T-helper 17 cell (primary cell): ENCODE measurements at regions not wholly inside any gene's neighbourhood (a gene's known extent, or its start where the extent isn't known, plus 50 kb on each side); places are given as distances from the start of the nearest gene placed in this dataset.

ENCODE experiments used
- ATAC-seq: fragments of 150-1000 bp; cut with Tn5 transposase; 2 replicates; pipeline ENCODE4 v1.10.0; 2021; ENCODE audit warnings: mild to moderate bottlenecking, moderate library complexity
- DNase-seq, 3 donors: peaks; one replicate each; pipeline versions ENCODE4 v3.0.0 to v3.0.0-alpha.2; 2020 to 2021
- H3K9me3 ChIP-seq: one replicate; pipeline ENCODE4 v1.7.0; 2013; ENCODE audit warnings: low read length, mild to moderate bottlenecking; ENCODE audit not compliant: control insufficient read depth, poor library complexity, severe bottlenecking
- H3K27ac Mint-ChIP-seq: one replicate; pipeline ENCODE4 v1.8.0; 2022; ENCODE audit warnings: mild to moderate bottlenecking, moderate library complexity, mixed read lengths
- H3K27me3 Mint-ChIP-seq: one replicate; pipeline ENCODE4 v1.8.0; 2022; ENCODE audit warnings: mixed read lengths
- H3K36me3 Mint-ChIP-seq: one replicate; pipeline ENCODE4 v1.8.0; 2022; ENCODE audit warnings: low read depth, mixed read lengths
- H3K4me1 Mint-ChIP-seq: one replicate; pipeline ENCODE4 v1.8.0; 2022; ENCODE audit warnings: mild to moderate bottlenecking, mixed read lengths
- H3K4me3 Mint-ChIP-seq: one replicate; pipeline ENCODE4 v1.8.0; 2022; ENCODE audit warnings: mild to moderate bottlenecking, moderate library complexity, mixed read lengths

GRCh38 chr11:105466582-105467228, 143.2 kb upstream of the GRIA4 start:
- H3K36me3 Mint-ChIP-seq: no peaks in the 10 kb centered on the region
- no peaks in the 10 kb centered on the region for H3K9me3 ChIP-seq
- no peak for ATAC-seq

GRCh38 chr11:105458071-105458470, 151.8 kb upstream of the GRIA4 start:
- no peaks in the 10 kb centered on the region for H3K9me3 ChIP-seq
- Mint-ChIP-seq H3K4me1 (no peaks in the 10 kb centered on the region), H3K36me3 (no peaks in the 10 kb centered on the region), H3K4me3 (no peak overlapping the region), H3K27ac (no peak overlapping the region), H3K27me3 (peaks cover 6% of the 10 kb centered on the region)
- no peak for DNase-seq
- ATAC-seq: no peak

More at GRCh38 chr11:105466582-105467228, 143.2 kb upstream of the GRIA4 start:
- Mint-ChIP-seq H3K4me1 (no peaks in the 10 kb centered on the region), H3K27me3 (no peaks in the 10 kb centered on the region), H3K4me3 (no peak overlapping the region), H3K27ac (no peak overlapping the region)
- no peak for DNase-seq

DNA sequence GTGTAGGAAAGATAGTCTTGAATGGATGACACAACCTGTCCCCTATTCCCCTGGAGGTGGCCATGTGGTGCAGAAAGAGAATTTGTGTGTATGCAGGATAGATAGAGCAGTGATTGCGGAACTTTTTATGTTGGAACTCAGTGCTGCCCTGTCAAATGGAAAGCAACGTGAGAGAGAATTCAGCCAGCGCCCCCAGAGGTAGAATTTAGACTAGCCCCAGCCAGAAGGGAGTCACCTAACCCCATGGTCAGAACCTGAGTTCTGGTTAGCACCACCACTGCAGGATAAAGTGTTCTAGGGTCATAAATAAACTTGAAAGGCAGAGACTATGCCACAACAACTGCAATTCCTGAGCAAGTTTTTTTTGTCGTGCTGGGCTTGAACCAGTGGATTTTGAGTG, 152.9 kb upstream of the GRIA4 start:
- Mint-ChIP-seq H3K4me3 (no peak overlapping the region), H3K27ac (no peak overlapping the region), H3K4me1 (no peaks in the 10 kb centered on the region), H3K36me3 (no peaks in the 10 kb centered on the region), H3K27me3 (peaks cover 6% of the 10 kb centered on the region)
- DNase-seq (no peak), ATAC-seq (no peak)
- H3K9me3 ChIP-seq: no peaks in the 10 kb centered on the region

DNA sequence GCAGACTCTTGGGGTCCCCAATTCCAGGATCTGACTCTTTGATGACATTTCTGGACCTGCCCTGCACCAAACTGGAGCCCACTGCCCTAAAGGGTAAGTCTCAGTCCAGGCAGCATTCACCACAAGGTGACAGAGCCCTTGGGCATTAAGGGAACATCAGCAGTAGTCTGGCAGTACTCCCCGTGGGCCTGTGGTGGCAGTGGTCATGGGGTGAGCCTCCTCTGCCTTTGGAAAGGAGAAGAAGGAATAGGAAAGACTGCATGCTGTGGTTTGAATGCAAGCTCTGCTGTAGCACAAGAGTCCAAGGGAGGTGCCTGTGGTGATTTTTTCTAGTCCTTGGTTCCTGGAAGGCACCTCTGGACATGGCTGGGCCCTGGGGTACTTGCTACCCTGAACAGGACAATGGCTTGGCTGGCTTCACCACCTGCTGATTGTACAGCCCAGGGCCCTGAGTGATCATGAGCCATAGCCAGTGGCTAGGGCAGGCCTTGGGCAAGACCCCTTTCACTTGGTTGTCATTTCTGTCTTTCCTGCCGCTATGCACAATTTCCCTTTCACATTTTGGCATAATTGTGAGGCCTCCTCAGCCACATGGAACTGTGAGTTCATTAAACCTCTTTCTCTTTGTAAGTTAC, 160.7 kb upstream of the GRIA4 start:
- ATAC-seq: no peak
- Mint-ChIP-seq H3K27ac (no peak overlapping the region), H3K4me3 (no peak overlapping the region)

DNA sequence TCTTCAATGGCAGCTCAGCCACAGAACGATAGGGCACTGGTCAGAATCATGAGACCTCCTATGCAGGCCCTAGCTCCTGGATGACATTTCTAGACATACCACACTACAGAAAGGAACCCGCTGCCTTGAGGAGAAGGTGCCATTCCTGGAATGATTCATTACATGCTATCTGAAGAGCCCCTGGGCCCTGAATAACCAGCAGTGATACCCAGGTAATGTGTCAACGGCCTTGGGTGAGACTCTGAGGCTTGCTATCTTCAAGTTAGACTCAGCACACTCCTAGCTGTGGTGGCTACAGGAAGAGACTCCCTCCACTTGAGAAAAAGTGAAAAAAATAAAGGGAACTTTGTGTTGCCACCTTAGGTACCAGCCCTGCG, 161.2 kb upstream of the GRIA4 start:
- H3K27me3 Mint-ChIP-seq: peaks cover 6% of the 10 kb centered on the region
- DNase-seq: no peak
- no peak for ATAC-seq

More for the DNA sequence above, 160.7 kb upstream of the GRIA4 start:
- DNase-seq: no peak
- H3K9me3 ChIP-seq: peaks cover 5% of the 10 kb centered on the region
- peaks cover 6% of the 10 kb centered on the region for H3K27me3 Mint-ChIP-seq
- H3K36me3 Mint-ChIP-seq: no peaks in the 10 kb centered on the region
- no peaks in the 10 kb centered on the region for H3K4me1 Mint-ChIP-seq

DNA sequence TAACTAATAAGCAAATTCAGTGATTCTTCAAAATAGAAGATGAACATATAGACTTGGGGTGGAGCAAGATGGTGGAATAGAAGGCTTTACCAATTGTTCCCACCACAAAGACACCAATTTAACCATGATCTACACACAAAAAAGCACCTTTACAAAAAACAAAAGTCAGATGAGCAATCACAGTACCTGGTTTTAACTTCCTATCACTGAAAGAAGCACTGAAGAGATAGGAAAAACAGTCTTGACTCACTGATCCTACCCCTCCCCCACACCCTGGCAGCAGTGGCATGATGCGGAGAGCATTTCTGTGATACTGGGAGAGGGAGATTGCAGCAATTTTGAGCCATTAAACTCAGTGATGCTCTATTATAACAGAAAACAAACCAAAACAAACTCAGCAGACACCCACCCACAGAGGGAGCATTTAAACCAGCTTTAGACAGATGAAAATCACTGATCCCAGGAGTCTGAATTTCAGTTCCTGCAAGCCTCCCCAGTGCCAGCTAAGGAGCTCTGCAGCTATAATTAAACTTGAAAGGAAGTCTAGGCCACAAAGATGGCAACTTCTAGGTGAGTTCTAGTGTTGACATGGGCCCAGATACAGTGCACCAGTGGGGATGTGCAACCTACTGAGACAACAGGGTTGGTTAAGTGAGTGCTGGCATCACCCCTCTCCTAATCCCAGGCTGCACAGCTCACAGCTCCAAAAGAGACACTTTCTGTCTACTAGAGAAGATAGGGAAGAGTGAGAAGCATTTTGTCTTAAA, 161.8 kb upstream of the GRIA4 start:
- H3K27me3 Mint-ChIP-seq: peaks cover under 1% of the 10 kb centered on the region
- ATAC-seq (no peak), DNase-seq (no peak)
- no peaks in the 10 kb centered on the region for H3K36me3 Mint-ChIP-seq
- no peak overlapping the region for H3K27ac Mint-ChIP-seq
- peaks cover 5% of the 10 kb centered on the region for H3K9me3 ChIP-seq
- no peaks in the 10 kb centered on the region for H3K4me1 Mint-ChIP-seq
- H3K4me3 Mint-ChIP-seq: no peak overlapping the region

More for the DNA sequence above, 161.2 kb upstream of the GRIA4 start:
- Mint-ChIP-seq H3K4me3 (no peak overlapping the region), H3K36me3 (no peaks in the 10 kb centered on the region), H3K4me1 (no peaks in the 10 kb centered on the region), H3K27ac (no peak overlapping the region)
- H3K9me3 ChIP-seq: peaks cover 5% of the 10 kb centered on the region

- Mint-ChIP-seq H3K27ac (no peak overlapping the region), H3K4me3 (no peak overlapping the region), H3K4me1 (no peaks in the 10 kb centered on the region), H3K27me3 (no peaks in the 10 kb centered on the region), H3K36me3 (no peaks in the 10 kb centered on the region)
- DNase-seq (no peak), ATAC-seq (no peak)
- peaks cover 5% of the 10 kb centered on the region for H3K9me3 ChIP-seq
Measured at GRCh38 chr11:105443623-105444022, 166.2 kb upstream of the GRIA4 start.

- H3K36me3 Mint-ChIP-seq: no peaks in the 10 kb centered on the region
- no peak overlapping the region for H3K27ac Mint-ChIP-seq
- H3K4me3 Mint-ChIP-seq: no peak overlapping the region
- DNase-seq: no peak
- no peak for ATAC-seq
- no peaks in the 10 kb centered on the region for H3K9me3 ChIP-seq
- no peaks in the 10 kb centered on the region for H3K27me3 Mint-ChIP-seq
- no peaks in the 10 kb centered on the region for H3K4me1 Mint-ChIP-seq
Measured at GRCh38 chr11:105432241-105432995, 177.5 kb upstream of the GRIA4 start.

DNA sequence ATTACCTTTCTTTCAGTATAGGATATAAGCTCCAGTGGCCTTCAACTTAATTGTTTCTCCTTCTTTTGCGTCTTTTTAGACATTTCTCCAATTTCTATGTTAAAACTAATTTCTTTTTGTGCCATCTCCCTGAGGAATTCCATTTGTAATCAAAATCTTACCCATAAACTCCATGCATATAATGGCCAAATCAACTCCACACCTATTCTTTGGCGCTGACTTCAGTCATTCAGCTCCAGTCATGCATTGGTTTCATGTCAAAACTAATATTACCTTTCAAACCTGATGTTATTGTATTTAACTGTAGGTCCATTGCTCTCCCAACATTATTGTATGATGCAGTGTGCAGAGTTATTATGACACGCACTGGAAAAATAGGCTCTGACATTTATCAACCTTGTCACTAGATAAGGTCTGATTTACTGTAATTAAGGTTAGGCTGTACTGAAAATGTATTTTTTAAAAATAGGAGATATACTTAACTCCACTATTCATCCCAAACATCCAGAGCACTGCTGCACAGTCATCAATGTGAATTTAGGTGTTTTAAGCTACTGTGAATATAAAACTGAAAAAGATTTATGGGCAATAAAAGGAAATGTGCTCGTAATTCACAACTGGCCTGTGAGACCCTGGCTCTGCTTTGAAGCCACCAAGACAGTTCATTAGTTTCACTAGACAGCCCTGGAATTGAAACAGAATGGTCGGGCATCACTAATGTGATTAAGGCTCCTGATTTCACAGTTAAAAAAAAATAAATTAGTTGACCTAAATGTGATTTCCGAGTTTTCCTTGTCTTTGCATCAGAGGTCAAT, 180.6 kb upstream of the GRIA4 start:
- no peak overlapping the region for H3K4me3 Mint-ChIP-seq
- no peaks in the 10 kb centered on the region for H3K36me3 Mint-ChIP-seq
- H3K27ac Mint-ChIP-seq: no peak overlapping the region
- H3K4me1 Mint-ChIP-seq: no peaks in the 10 kb centered on the region
- ATAC-seq (no peak), DNase-seq (no peak)
- no peaks in the 10 kb centered on the region for H3K9me3 ChIP-seq
- no peaks in the 10 kb centered on the region for H3K27me3 Mint-ChIP-seq

- DNase-seq (no peak), ATAC-seq (no peak)
- Mint-ChIP-seq H3K27me3 (peaks cover 17% of the 10 kb centered on the region), H3K27ac (no peak overlapping the region), H3K4me3 (no peak overlapping the region), H3K4me1 (peaks cover 2% of the 10 kb centered on the region), H3K36me3 (no peaks in the 10 kb centered on the region)
- no peaks in the 10 kb centered on the region for H3K9me3 ChIP-seq
Measured at GRCh38 chr11:105407101-105407500, 202.8 kb upstream of the GRIA4 start.

- Mint-ChIP-seq H3K4me3 (no peak overlapping the region), H3K27ac (no peak overlapping the region), H3K36me3 (no peaks in the 10 kb centered on the region), H3K4me1 (peaks cover 2% of the 10 kb centered on the region), H3K27me3 (peaks cover 25% of the 10 kb centered on the region)
- no peak for DNase-seq
- no peaks in the 10 kb centered on the region for H3K9me3 ChIP-seq
- no peak for ATAC-seq
Measured at GRCh38 chr11:105401269-105401809, 208.5 kb upstream of the GRIA4 start.

GRCh38 chr11:105399511-105399910, 210.4 kb upstream of the GRIA4 start:
- DNase-seq (no peak), ATAC-seq (no peak)
- peaks cover 12% of the 10 kb centered on the region for H3K27me3 Mint-ChIP-seq
- H3K9me3 ChIP-seq: no peaks in the 10 kb centered on the region
- no peaks in the 10 kb centered on the region for H3K36me3 Mint-ChIP-seq
- no peak overlapping the region for H3K4me3 Mint-ChIP-seq
- H3K4me1 Mint-ChIP-seq: peaks cover 2% of the 10 kb centered on the region
- H3K27ac Mint-ChIP-seq: no peak overlapping the region
